T-helper 9 cell (primary cell): ENCODE measurements at regions not wholly inside any gene's neighbourhood (a gene's known extent, or its start where the extent isn't known, plus 50 kb on each side); places are given as distances from the start of the nearest gene placed in this dataset.
"Not testable (repeated sequence)": the region's sequence is repeated elsewhere in the genome, so short reads cannot be mapped to it uniquely, and the experiment has no call there.

Experiments
- DNase-seq: peaks from one replicate; pipeline ENCODE4 v3.0.0-alpha.2; 2020

GRCh38 chr3:101913168-101913567 lies 63.9 kb downstream of the NFKBIZ start:
- no peak for DNase-seq

- not testable (repeated sequence) for DNase-seq
Measured at GRCh38 chr3:101917761-101918160, 68.4 kb downstream of the NFKBIZ start.

GRCh38 chr3:101922151-101922725 lies 72.9 kb downstream of the NFKBIZ start:
- not testable (repeated sequence) for DNase-seq

GRCh38 chr3:101924621-101925020 lies 75.3 kb downstream of the NFKBIZ start:
- DNase-seq = not testable (repeated sequence)

- DNase-seq = not testable (repeated sequence)
Measured at GRCh38 chr3:101925124-101925523, 75.8 kb downstream of the NFKBIZ start.

GRCh38 chr3:101925564-101925963 lies 76.2 kb downstream of the NFKBIZ start:
- DNase-seq = no peak

- no peak for DNase-seq
Measured at GRCh38 chr3:101926594-101927105, 77.3 kb downstream of the NFKBIZ start.

- DNase-seq = no peak
Measured at GRCh38 chr3:101928890-101929289, 79.6 kb downstream of the NFKBIZ start.

GRCh38 chr3:101931081-101931480 lies 81.8 kb downstream of the NFKBIZ start:
- no peak for DNase-seq

- DNase-seq = no peak
Measured at GRCh38 chr3:101932326-101933068, 83.2 kb downstream of the NFKBIZ start.

GRCh38 chr3:101936419-101937356 lies 87.4 kb downstream of the NFKBIZ start:
- DNase-seq = peak; percentile 6

GRCh38 chr3:101938262-101938847 lies 89.0 kb downstream of the NFKBIZ start:
- DNase-seq = no peak

- no peak for DNase-seq
Measured at GRCh38 chr3:101939361-101940049, 90.2 kb downstream of the NFKBIZ start.

GRCh38 chr3:101940521-101941317 lies 91.4 kb downstream of the NFKBIZ start:
- DNase-seq = no peak

GRCh38 chr3:101941318-101942040 lies 92.2 kb downstream of the NFKBIZ start:
- no peak for DNase-seq

- no peak for DNase-seq
Measured at GRCh38 chr3:101942356-101942755, 93.0 kb downstream of the NFKBIZ start.

- DNase-seq = no peak
Measured at GRCh38 chr3:101943029-101943428, 93.7 kb downstream of the NFKBIZ start.

GRCh38 chr3:101944308-101944707 lies 95.0 kb downstream of the NFKBIZ start:
- DNase-seq = no peak

- DNase-seq = no peak
Measured at GRCh38 chr3:101945980-101946379, 96.7 kb downstream of the NFKBIZ start.

GRCh38 chr3:101946906-101947305 lies 97.6 kb downstream of the NFKBIZ start:
- no peak for DNase-seq

- DNase-seq = no peak
Measured at GRCh38 chr3:101950510-101950909, 101.2 kb downstream of the NFKBIZ start.
